HCT116 (cell line): ENCODE measurements at regions not wholly inside any gene's neighbourhood (a gene's known extent, or its start where the extent isn't known, plus 50 kb on each side); places are given as distances from the start of the nearest gene placed in this dataset.
A peak's percentile ranks its signal among the peaks of the same experiment; 100 is the strongest.

Experiments used
- CTCF ChIP-seq, 3 experiments: fragments of 200-600 bp in 1 of 3; sonication (generic) in 1 of 3; IDR thresholded peaks in 2 of 3; conservative IDR thresholded peaks in 1 of 3; 2 replicates each; pipeline ENCODE4 v1.5.1; 2012 to 2017; ENCODE audit warnings: low read depth in 2 of 3, low read length in 2 of 3, antibody characterized with exemption in 1 of 3, borderline replicate concordance in 1 of 3, control low read depth in 1 of 3, mild to moderate bottlenecking in 1 of 3, mixed read lengths in 1 of 3, mixed run types in 1 of 3, moderate library complexity in 1 of 3; ENCODE audit not compliant: insufficient read depth in 1 of 3
- EGR1 ChIP-seq: IDR thresholded peaks from 2 replicates; pipeline ENCODE4 v1.6.1; 2012; ENCODE audit warnings: low read depth
- ELF1 ChIP-seq: IDR thresholded peaks from 2 replicates; pipeline ENCODE4 v1.6.1; 2012; ENCODE audit warnings: low read depth, borderline replicate concordance
- EZH2 ChIP-seq: fragments of 200-600 bp; sonication (generic); IDR thresholded peaks from 2 replicates; pipeline ENCODE4 v1.6.1; 2017; ENCODE audit warnings: antibody characterized with exemption, mixed run types
- EZH2phosphoT487 ChIP-seq: fragments of 200-600 bp; IDR thresholded peaks from 2 replicates; pipeline ENCODE4 v1.6.1; 2018; ENCODE audit warnings: antibody characterized with exemption, borderline replicate concordance
- JUND ChIP-seq: IDR thresholded peaks from 2 replicates; pipeline ENCODE4 v1.6.1; 2012
- MAX ChIP-seq: IDR thresholded peaks from 2 replicates; pipeline ENCODE4 v1.6.1; 2012
- POLR2A ChIP-seq: IDR thresholded peaks from 2 replicates; pipeline ENCODE4 v1.7.0; 2011; ENCODE audit warnings: borderline replicate concordance; ENCODE audit not compliant: insufficient read depth, insufficient read length; ENCODE audit errors: extremely low read depth
- POLR2AphosphoS5 ChIP-seq: IDR thresholded peaks from 2 replicates; pipeline ENCODE4 v1.6.1; 2011; ENCODE audit warnings: mild to moderate bottlenecking, low read depth, low read length, moderate library complexity
- REST ChIP-seq: IDR thresholded peaks from 2 replicates; pipeline ENCODE4 v1.6.1; 2012; ENCODE audit warnings: low read depth
- SIN3A ChIP-seq: IDR thresholded peaks from 2 replicates; pipeline ENCODE4 v1.6.1; 2012; ENCODE audit warnings: low read depth
- SP1 ChIP-seq: IDR thresholded peaks from 2 replicates; pipeline ENCODE4 v1.6.1; 2012; ENCODE audit warnings: low read depth
- SRF ChIP-seq: IDR thresholded peaks from 2 replicates; pipeline ENCODE4 v1.6.1; 2012; ENCODE audit warnings: low read depth
- ZFX ChIP-seq: fragments of 450-650 bp; IDR thresholded peaks from 2 replicates; pipeline ENCODE4 v1.6.1; 2017

- TF ChIP-seq CTCF (IDR thresholded peaks at IDR 0.05 in 2 of 3, conservative IDR thresholded peaks at IDR 0.05 in 1 of 3; ENCODE audit: borderline replicate concordance in 1 of 3, insufficient read depth in 1 of 3, low read depth in 2 of 3, low read length in 2 of 3) (no peak), ZFX (no peak), MAX (no peak), ELF1 (peak; percentile 12; the same call in 1 of the 2 replicates), EGR1 (no peak), SRF (no peak), POLR2A (no peak), POLR2AphosphoS5 (no peak), SP1 (no peak), EZH2 (no peak), SIN3A (no peak), JUND (no peak), EZH2phosphoT487 (no peak), REST (no peak)
Measured at GRCh38 chr3:30289324-30289723, 317.1 kb upstream of the TGFBR2 start.
